Sigmoid colon (tissue), 4 donors: ENCODE measurements at regions not wholly inside any gene's neighbourhood (a gene's known extent, or its start where the extent isn't known, plus 50 kb on each side); places are given as distances from the start of the nearest gene placed in this dataset.

ENCODE experiments used
- EP300 ChIP-seq, 4 donors: sonication (generic); formaldehyde crosslinking; IDR thresholded peaks; one replicate each; pipeline ENCODE4 v1.6.1; 2017; ENCODE audit warnings: antibody characterized with exemption in 4 of 4
- POLR2A ChIP-seq, 2 donors: fragments of 450-650 bp; IDR thresholded peaks; one replicate each; pipeline ENCODE4 v1.6.1; 2016; ENCODE audit warnings: antibody characterized with exemption in 2 of 2, mild to moderate bottlenecking in 2 of 2, moderate library complexity in 2 of 2
- POLR2AphosphoS5 ChIP-seq, 4 donors: sonication (generic); formaldehyde crosslinking; IDR thresholded peaks; one replicate each; pipeline ENCODE4 v1.6.1; 2017; ENCODE audit warnings: antibody characterized with exemption in 4 of 4
- TF ChIP-seq, protein P1 (sequence below), 4 experiments: fragments of 450-650 bp in 3 of 4; fragments of 200-600 bp in 1 of 4; IDR thresholded peaks; one replicate each; pipeline ENCODE4 v1.5.1; 2016 to 2019; ENCODE audit warnings: antibody characterized with exemption in 4 of 4, mild to moderate bottlenecking in 3 of 4, moderate library complexity in 2 of 4

DNA sequence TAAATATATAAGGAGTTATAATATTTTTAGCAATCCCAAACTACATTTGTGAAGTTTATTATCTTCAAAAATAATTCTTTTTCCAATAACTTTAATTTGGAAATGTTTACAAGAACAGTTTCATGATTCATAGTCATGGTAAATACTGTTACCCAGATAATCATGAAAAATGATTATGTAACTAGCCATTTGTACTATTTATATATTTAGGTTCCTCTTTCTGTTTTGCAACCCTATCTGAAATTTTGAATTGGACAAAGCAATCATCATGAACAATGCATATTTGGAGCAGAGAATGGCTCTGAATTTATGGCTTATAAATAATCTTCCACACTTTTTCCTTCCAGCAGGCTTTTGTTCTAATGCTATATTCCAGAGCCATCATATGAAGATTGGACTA is 499.7 kb downstream of the SLCO4C1 start:
- no peak for TF ChIP-seq POLR2A (IDR thresholded peaks at IDR 0.05)
- no peak for TF ChIP-seq POLR2AphosphoS5 (IDR thresholded peaks at IDR 0.05)
- TF ChIP-seq, protein P1, sequence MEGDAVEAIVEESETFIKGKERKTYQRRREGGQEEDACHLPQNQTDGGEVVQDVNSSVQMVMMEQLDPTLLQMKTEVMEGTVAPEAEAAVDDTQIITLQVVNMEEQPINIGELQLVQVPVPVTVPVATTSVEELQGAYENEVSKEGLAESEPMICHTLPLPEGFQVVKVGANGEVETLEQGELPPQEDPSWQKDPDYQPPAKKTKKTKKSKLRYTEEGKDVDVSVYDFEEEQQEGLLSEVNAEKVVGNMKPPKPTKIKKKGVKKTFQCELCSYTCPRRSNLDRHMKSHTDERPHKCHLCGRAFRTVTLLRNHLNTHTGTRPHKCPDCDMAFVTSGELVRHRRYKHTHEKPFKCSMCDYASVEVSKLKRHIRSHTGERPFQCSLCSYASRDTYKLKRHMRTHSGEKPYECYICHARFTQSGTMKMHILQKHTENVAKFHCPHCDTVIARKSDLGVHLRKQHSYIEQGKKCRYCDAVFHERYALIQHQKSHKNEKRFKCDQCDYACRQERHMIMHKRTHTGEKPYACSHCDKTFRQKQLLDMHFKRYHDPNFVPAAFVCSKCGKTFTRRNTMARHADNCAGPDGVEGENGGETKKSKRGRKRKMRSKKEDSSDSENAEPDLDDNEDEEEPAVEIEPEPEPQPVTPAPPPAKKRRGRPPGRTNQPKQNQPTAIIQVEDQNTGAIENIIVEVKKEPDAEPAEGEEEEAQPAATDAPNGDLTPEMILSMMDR (IDR thresholded peaks at IDR 0.05) = no peak
- no peak for TF ChIP-seq EP300 (IDR thresholded peaks at IDR 0.05)
